ENCODE measurements at regions not wholly inside any gene's neighbourhood (a gene's known extent, or its start where the extent isn't known, plus 50 kb on each side); places are given as distances from the start of the nearest gene placed in this dataset.

- TF ChIP-seq CTCF (IDR thresholded peaks at IDR 0.05) (no peak), EZH2phosphoT487 (IDR thresholded peaks at IDR 0.05) (no peak)
Measured at GRCh38 chr2:57156231-57156924, 890.2 kb upstream of the VRK2 start.
